ENCODE measurements at regions not wholly inside any gene's neighbourhood (a gene's known extent, or its start where the extent isn't known, plus 50 kb on each side); places are given as distances from the start of the nearest gene placed in this dataset.

GRCh38 chr2:6448893-6449292, 416.8 kb downstream of the CMPK2 start:
- Mint-ChIP-seq H3K9me3 (ENCODE audit: insufficient read depth) (no peaks in the 10 kb centered on the region), H3K4me3 (no peak overlapping the region), H3K4me1 (no peaks in the 10 kb centered on the region), H3K27ac (no peak overlapping the region), H3K27me3 (no peaks in the 10 kb centered on the region)
- no peak overlapping the region for H2AFZ ChIP-seq (ENCODE audit: insufficient read depth, low read depth, low read length, poor library complexity, severe bottlenecking)
- WGBS (ENCODE audit: insufficient coverage) = 89% methylated on average over 5 of the region's 7 CpGs
- TF ChIP-seq EZH2 (IDR thresholded peaks at IDR 0.05; ENCODE audit: borderline replicate concordance, insufficient read depth, low read depth, low read length, poor library complexity, severe bottlenecking) (no peak), CTCF (IDR thresholded peaks at IDR 0.05) (no peak)
- no peak overlapping the region for H3K4me2 ChIP-seq (replicated peaks; ENCODE audit: low read depth, low read length, poor library complexity, severe bottlenecking)
- ATAC-seq (ENCODE audit: low read depth) = no peak
- no peak overlapping the region for H3K9ac ChIP-seq (ENCODE audit: low read length)
- no peaks in the 10 kb centered on the region for H3K27me3 ChIP-seq (replicated peaks in 1 of 4; ENCODE audit: control extremely low read depth in 1 of 4, control insufficient read depth in 3 of 4, insufficient read depth in 4 of 4, low read length in 3 of 4)
- no peak overlapping the region for H3K27ac ChIP-seq (ENCODE audit: low read length in 2 of 2)
- peaks cover 0 to 4% (median 0%) of the 10 kb centered on the region in 3 donors for H3K9me3 ChIP-seq (ENCODE audit: control extremely low read depth in 1 of 3, control insufficient read depth in 2 of 3, insufficient read depth in 1 of 3, low read length in 2 of 3)
- POLR2A ChIA-PET = no interaction called here
- no peaks in the 10 kb centered on the region for H3K79me2 ChIP-seq (ENCODE audit: control insufficient read depth, insufficient read depth, low read length)
- no peaks in the 10 kb centered on the region for H4K20me1 ChIP-seq (ENCODE audit: control insufficient read depth, insufficient read depth, low read length, poor library complexity, severe bottlenecking)
- CTCF ChIA-PET = no interaction called here
- no peak for DNase-seq
- no peaks in the 10 kb centered on the region for H3K36me3 ChIP-seq (replicated peaks in 1 of 2; ENCODE audit: control extremely low read depth in 1 of 2, control insufficient read depth in 1 of 2, extremely low read depth in 1 of 2, insufficient read depth in 2 of 2, low read length in 1 of 2)
- intact Hi-C loops (cut with micrococcal nuclease) = no loop called here
- no peak overlapping the region for H3K4me3 ChIP-seq (ENCODE audit: control extremely low read depth in 1 of 5, extremely low read depth in 1 of 5, insufficient read depth in 1 of 5, low read depth in 2 of 5, low read length in 4 of 5)
- no peaks in the 10 kb centered on the region for H3K4me1 ChIP-seq (ENCODE audit: control insufficient read depth in 2 of 2, insufficient read depth in 2 of 2, low read length in 2 of 2)

- Histone ChIP-seq H4K20me1 (ENCODE audit: control insufficient read depth, insufficient read depth, low read length, poor library complexity, severe bottlenecking) (no peaks in the 10 kb centered on the region), H3K27ac (ENCODE audit: low read length in 2 of 2) (no peak overlapping the region), H3K4me2 (replicated peaks; ENCODE audit: low read depth, low read length, poor library complexity, severe bottlenecking) (no peak overlapping the region), H2AFZ (ENCODE audit: insufficient read depth, low read depth, low read length, poor library complexity, severe bottlenecking) (no peak overlapping the region), H3K27me3 (replicated peaks in 1 of 4; ENCODE audit: control extremely low read depth in 1 of 4, control insufficient read depth in 3 of 4, insufficient read depth in 4 of 4, low read length in 3 of 4) (no peaks in the 10 kb centered on the region), H3K36me3 (replicated peaks in 1 of 2; ENCODE audit: control extremely low read depth in 1 of 2, control insufficient read depth in 1 of 2, extremely low read depth in 1 of 2, insufficient read depth in 2 of 2, low read length in 1 of 2) (no peaks in the 10 kb centered on the region), H3K9me3 (ENCODE audit: control extremely low read depth in 1 of 3, control insufficient read depth in 2 of 3, insufficient read depth in 1 of 3, low read length in 2 of 3) (peaks cover 0 to 4% (median 0%) of the 10 kb centered on the region in 3 donors), H3K79me2 (ENCODE audit: control insufficient read depth, insufficient read depth, low read length) (no peaks in the 10 kb centered on the region), H3K4me1 (ENCODE audit: control insufficient read depth in 2 of 2, insufficient read depth in 2 of 2, low read length in 2 of 2) (no peaks in the 10 kb centered on the region), H3K9ac (ENCODE audit: low read length) (no peak overlapping the region), H3K4me3 (ENCODE audit: control extremely low read depth in 1 of 5, extremely low read depth in 1 of 5, insufficient read depth in 1 of 5, low read depth in 2 of 5, low read length in 4 of 5) (no peak overlapping the region)
- ChIA-PET CTCF (interaction anchor here (0.6 kb wide), 1 partner anchor 1838 kb away, joined by 3 read pairs; no protein-coding TSS in a partner anchor), POLR2A (no interaction called here)
- no peak for ATAC-seq (ENCODE audit: low read depth)
- Mint-ChIP-seq H3K4me3 (no peak overlapping the region), H3K27me3 (no peaks in the 10 kb centered on the region), H3K27ac (no peak overlapping the region), H3K9me3 (ENCODE audit: insufficient read depth) (no peaks in the 10 kb centered on the region), H3K4me1 (no peaks in the 10 kb centered on the region)
- intact Hi-C loops (cut with micrococcal nuclease) = no loop called here
- WGBS (ENCODE audit: insufficient coverage) = 74% methylated on average over 3 of the region's 4 CpGs
- no peak for DNase-seq
- no peak for TF ChIP-seq CTCF (IDR thresholded peaks at IDR 0.05)
- no peak for TF ChIP-seq EZH2 (IDR thresholded peaks at IDR 0.05; ENCODE audit: borderline replicate concordance, insufficient read depth, low read depth, low read length, poor library complexity, severe bottlenecking)
Observed at GRCh38 chr2:6449343-6449742, 416.4 kb downstream of the CMPK2 start.

All from B cell (primary cell).